Mesothelial cell of epicardium (in vitro differentiated cells): ENCODE measurements at regions not wholly inside any gene's neighbourhood (a gene's known extent, or its start where the extent isn't known, plus 50 kb on each side); places are given as distances from the start of the nearest gene placed in this dataset.

Source experiments
- DNase-seq, 2 experiments: peaks; one replicate each; pipeline ENCODE4 v3.0.0; 2021; ENCODE audit warnings: low spot score in 2 of 2; ENCODE audit not compliant: unreplicated experiment in 2 of 2
- H3K27ac Mint-ChIP-seq: 2 replicates; pipeline ENCODE4 v1.8.0; 2021; ENCODE audit warnings: mixed read lengths
- H3K27me3 Mint-ChIP-seq: 2 replicates; pipeline ENCODE4 v1.8.0; 2021; ENCODE audit warnings: low read depth, mixed read lengths
- H3K36me3 Mint-ChIP-seq: 2 replicates; pipeline ENCODE4 v1.8.0; 2021; ENCODE audit warnings: mixed read lengths
- H3K4me1 Mint-ChIP-seq: 2 replicates; pipeline ENCODE4 v1.8.0; 2021; ENCODE audit warnings: mixed read lengths
- H3K4me3 Mint-ChIP-seq: 2 replicates; pipeline ENCODE4 v1.8.0; 2021; ENCODE audit warnings: mild to moderate bottlenecking, moderate library complexity, mixed read lengths
- H3K9me3 Mint-ChIP-seq: 2 replicates; pipeline ENCODE4 v1.8.0; 2021; ENCODE audit warnings: mixed read lengths
- CTCF ChIP-seq: fragments of 200-600 bp; sonication (generic); IDR thresholded peaks from one replicate; pipeline ENCODE4 v1.5.0; 2021; ENCODE audit warnings: antibody characterized with exemption; ENCODE audit not compliant: unreplicated experiment

- Mint-ChIP-seq H3K27ac (no peak overlapping the region), H3K27me3 (no peaks in the 10 kb centered on the region), H3K36me3 (no peaks in the 10 kb centered on the region), H3K4me3 (no peak overlapping the region), H3K4me1 (no peaks in the 10 kb centered on the region), H3K9me3 (peaks cover 38% of the 10 kb centered on the region)
- no peak for DNase-seq
- TF ChIP-seq CTCF, result no peak
Observed at GRCh38 chr13:69287050-69287698, 820.5 kb upstream of the ATXN8OS start.

GRCh38 chr13:69283837-69284236 is 823.8 kb upstream of the ATXN8OS start:
- Mint-ChIP-seq H3K9me3 (peaks cover 24% of the 10 kb centered on the region), H3K4me3 (no peak overlapping the region), H3K27ac (no peak overlapping the region), H3K36me3 (no peaks in the 10 kb centered on the region), H3K4me1 (no peaks in the 10 kb centered on the region), H3K27me3 (no peaks in the 10 kb centered on the region)
- no peak for DNase-seq
- no peak for TF ChIP-seq CTCF

DNA sequence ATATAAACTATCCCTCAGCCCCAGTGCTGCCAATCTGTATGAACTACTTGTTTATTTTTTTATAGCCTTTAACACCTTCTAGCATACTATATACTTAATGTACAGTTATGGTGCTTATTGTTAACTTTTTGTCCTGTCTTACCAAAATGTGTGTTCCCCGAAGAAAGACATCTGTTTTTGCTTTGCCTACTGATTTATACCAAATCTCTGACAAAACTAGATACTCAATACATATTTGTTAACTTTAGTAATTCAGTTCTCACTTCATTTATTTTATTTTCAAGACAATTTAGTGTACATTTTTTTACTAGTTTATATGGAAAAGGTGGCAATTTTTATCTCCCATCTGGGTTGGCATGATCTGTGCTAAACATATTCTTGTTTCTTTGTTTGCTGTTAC is 824.3 kb upstream of the ATXN8OS start:
- Mint-ChIP-seq H3K4me3 (no peak overlapping the region), H3K27me3 (no peaks in the 10 kb centered on the region), H3K36me3 (no peaks in the 10 kb centered on the region), H3K9me3 (peaks cover 20% of the 10 kb centered on the region), H3K4me1 (no peaks in the 10 kb centered on the region), H3K27ac (no peak overlapping the region)
- no peak for DNase-seq
- no peak for TF ChIP-seq CTCF

- TF ChIP-seq CTCF, result no peak
- Mint-ChIP-seq H3K27me3 (no peaks in the 10 kb centered on the region), H3K4me1 (no peaks in the 10 kb centered on the region), H3K27ac (no peak overlapping the region), H3K36me3 (no peaks in the 10 kb centered on the region), H3K9me3 (peaks cover 8% of the 10 kb centered on the region), H3K4me3 (no peak overlapping the region)
- DNase-seq, result no peak
Observed at GRCh38 chr13:69280399-69280798, 827.2 kb upstream of the ATXN8OS start.

- TF ChIP-seq CTCF, result no peak
- Mint-ChIP-seq H3K9me3 (no peaks in the 10 kb centered on the region), H3K27ac (no peak overlapping the region), H3K4me3 (no peak overlapping the region), H3K4me1 (no peaks in the 10 kb centered on the region), H3K27me3 (no peaks in the 10 kb centered on the region), H3K36me3 (no peaks in the 10 kb centered on the region)
- DNase-seq, result no peak
Observed at GRCh38 chr13:69279213-69279612, 828.4 kb upstream of the ATXN8OS start.

- no peak for DNase-seq
- no peak overlapping the region for H3K27ac Mint-ChIP-seq
- no peaks in the 10 kb centered on the region for H3K9me3 Mint-ChIP-seq
- no peak for TF ChIP-seq CTCF
- no peaks in the 10 kb centered on the region for H3K27me3 Mint-ChIP-seq
- H3K36me3 Mint-ChIP-seq, result no peaks in the 10 kb centered on the region
- H3K4me1 Mint-ChIP-seq, result no peaks in the 10 kb centered on the region
- H3K4me3 Mint-ChIP-seq, result no peak overlapping the region
Observed at GRCh38 chr13:69274231-69274630, 833.4 kb upstream of the ATXN8OS start.
